MM.1S (cell line): ENCODE measurements at regions not wholly inside any gene's neighbourhood (a gene's known extent, or its start where the extent isn't known, plus 50 kb on each side); places are given as distances from the start of the nearest gene placed in this dataset.

ENCODE experiments used
- DNase-seq: peaks from one replicate; pipeline ENCODE4 v3.0.0-alpha.2; 2015
- H2AFZ ChIP-seq: fragments of 300-600 bp; sonication (generic); 2 replicates; pipeline ENCODE4 v1.6.0; 2016; ENCODE audit warnings: antibody characterized with exemption, low read length
- H3F3A ChIP-seq: fragments of 300-600 bp; sonication (generic); 2 replicates; pipeline ENCODE4 v1.6.1; 2016; ENCODE audit warnings: mild to moderate bottlenecking, antibody characterized with exemption, low read length, moderate library complexity, mixed read lengths; ENCODE audit not compliant: insufficient read depth
- H3K27ac ChIP-seq: fragments of 300-600 bp; sonication (generic); 2 replicates; pipeline ENCODE4 v1.5.1; 2016; ENCODE audit warnings: mild to moderate bottlenecking, low read length
- H3K27me3 ChIP-seq: fragments of 300-600 bp; sonication (generic); replicated peaks from 2 replicates; pipeline ENCODE4 v1.6.0; 2016; ENCODE audit warnings: low read length; ENCODE audit not compliant: insufficient read depth
- H3K36me3 ChIP-seq: fragments of 300-600 bp; sonication (generic); replicated peaks from 2 replicates; pipeline ENCODE4 v1.6.1; 2016; ENCODE audit warnings: mild to moderate bottlenecking, low read length, mixed read lengths; ENCODE audit not compliant: insufficient read depth
- H3K4me1 ChIP-seq: fragments of 300-600 bp; sonication (generic); 2 replicates; pipeline ENCODE4 v1.6.1; 2016; ENCODE audit warnings: low read length, mixed read lengths
- H3K4me2 ChIP-seq: fragments of 300-600 bp; sonication (generic); 2 replicates; pipeline ENCODE4 v1.6.0; 2016; ENCODE audit warnings: low read depth, low read length
- H3K4me3 ChIP-seq: fragments of 300-600 bp; sonication (generic); 2 replicates; pipeline ENCODE4 v1.5.1; 2016; ENCODE audit warnings: low read length, mixed read lengths
- H3K79me2 ChIP-seq: fragments of 300-600 bp; sonication (generic); 2 replicates; pipeline ENCODE4 v1.6.1; 2016; ENCODE audit warnings: mixed run types, low read length, mixed read lengths
- H3K9ac ChIP-seq: fragments of 300-600 bp; sonication (generic); 2 replicates; pipeline ENCODE4 v1.6.1; 2016; ENCODE audit warnings: low read length, mixed read lengths
- H3K9me2 ChIP-seq: fragments of 300-600 bp; sonication (generic); replicated peaks from 2 replicates; pipeline ENCODE4 v1.6.1; 2016; ENCODE audit warnings: mild to moderate bottlenecking, low read length, mixed read lengths; ENCODE audit not compliant: insufficient read depth
- H3K9me3 ChIP-seq: fragments of 300-600 bp; sonication (generic); replicated peaks from 2 replicates; pipeline ENCODE4 v1.6.1; 2016; ENCODE audit warnings: mild to moderate bottlenecking, low read length, mixed read lengths; ENCODE audit not compliant: insufficient read depth
- H4K20me1 ChIP-seq: fragments of 300-600 bp; sonication (generic); 2 replicates; pipeline ENCODE4 v1.6.1; 2016; ENCODE audit warnings: mild to moderate bottlenecking, low read length, moderate library complexity, mixed read lengths; ENCODE audit not compliant: insufficient read depth
- EZH2 ChIP-seq: fragments of 300-600 bp; sonication (generic); optimal IDR thresholded peaks from 2 replicates; pipeline ENCODE3; 2017; ENCODE audit warnings: low read depth, mild to moderate bottlenecking, antibody characterized with exemption, low read length, mixed read lengths
- EZH2phosphoT487 ChIP-seq: fragments of 300-600 bp; sonication (generic); IDR thresholded peaks from 2 replicates; pipeline ENCODE4 v1.6.1; 2018; ENCODE audit warnings: antibody characterized with exemption, low read length
- TF ChIP-seq, protein P1 (sequence below): fragments of 300-600 bp; sonication (generic); IDR thresholded peaks from 2 replicates; pipeline ENCODE4 v1.5.1; 2016; ENCODE audit warnings: antibody characterized with exemption, low read length, mixed read lengths

DNA sequence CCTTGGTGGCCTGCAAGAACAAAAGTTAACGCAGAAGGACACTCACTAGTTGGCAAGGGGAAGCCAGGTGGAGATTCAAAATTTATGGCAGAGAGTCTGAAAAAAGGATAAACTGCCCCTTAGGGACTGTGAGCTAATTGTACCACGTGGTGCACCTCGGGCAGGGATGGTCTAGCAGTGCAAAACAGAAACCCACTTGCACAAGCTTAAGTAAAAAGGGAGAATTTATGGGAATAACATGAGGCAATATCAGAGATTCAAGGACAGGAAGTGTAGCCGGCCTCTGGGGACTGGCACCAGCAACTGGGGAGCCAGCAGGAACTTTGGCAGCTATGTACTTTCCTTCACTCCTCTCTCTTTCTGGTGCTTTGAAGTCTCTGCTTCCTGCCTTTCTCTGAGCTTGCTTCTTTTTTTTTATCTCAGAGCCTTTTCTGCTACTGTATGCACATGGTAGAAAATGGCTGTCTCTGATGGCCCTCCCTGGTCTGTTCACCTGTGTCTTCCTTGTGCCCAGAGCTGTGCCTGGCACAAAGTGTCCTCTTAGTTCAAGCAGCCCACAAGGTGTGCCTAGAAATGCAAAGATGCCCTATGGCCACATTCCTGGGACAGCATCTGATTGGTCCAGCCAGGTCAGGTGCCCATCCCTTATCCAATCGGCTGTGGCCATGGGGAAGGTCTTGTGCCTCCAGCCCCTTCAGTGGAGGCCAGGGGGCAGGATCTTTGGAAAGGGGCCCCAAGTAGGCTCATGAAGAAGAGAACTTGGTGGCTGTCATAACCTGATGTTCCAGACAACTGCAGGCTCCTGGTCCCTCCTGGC lies 114.8 kb upstream of the ATP6AP2 start:
- no peak for TF ChIP-seq EZH2
- TF ChIP-seq EZH2phosphoT487, result no peak
- TF ChIP-seq, protein P1, sequence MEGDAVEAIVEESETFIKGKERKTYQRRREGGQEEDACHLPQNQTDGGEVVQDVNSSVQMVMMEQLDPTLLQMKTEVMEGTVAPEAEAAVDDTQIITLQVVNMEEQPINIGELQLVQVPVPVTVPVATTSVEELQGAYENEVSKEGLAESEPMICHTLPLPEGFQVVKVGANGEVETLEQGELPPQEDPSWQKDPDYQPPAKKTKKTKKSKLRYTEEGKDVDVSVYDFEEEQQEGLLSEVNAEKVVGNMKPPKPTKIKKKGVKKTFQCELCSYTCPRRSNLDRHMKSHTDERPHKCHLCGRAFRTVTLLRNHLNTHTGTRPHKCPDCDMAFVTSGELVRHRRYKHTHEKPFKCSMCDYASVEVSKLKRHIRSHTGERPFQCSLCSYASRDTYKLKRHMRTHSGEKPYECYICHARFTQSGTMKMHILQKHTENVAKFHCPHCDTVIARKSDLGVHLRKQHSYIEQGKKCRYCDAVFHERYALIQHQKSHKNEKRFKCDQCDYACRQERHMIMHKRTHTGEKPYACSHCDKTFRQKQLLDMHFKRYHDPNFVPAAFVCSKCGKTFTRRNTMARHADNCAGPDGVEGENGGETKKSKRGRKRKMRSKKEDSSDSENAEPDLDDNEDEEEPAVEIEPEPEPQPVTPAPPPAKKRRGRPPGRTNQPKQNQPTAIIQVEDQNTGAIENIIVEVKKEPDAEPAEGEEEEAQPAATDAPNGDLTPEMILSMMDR, result no peak
- Histone ChIP-seq H3K27ac (no peak overlapping the region), H3K79me2 (no peaks in the 10 kb centered on the region)

DNA sequence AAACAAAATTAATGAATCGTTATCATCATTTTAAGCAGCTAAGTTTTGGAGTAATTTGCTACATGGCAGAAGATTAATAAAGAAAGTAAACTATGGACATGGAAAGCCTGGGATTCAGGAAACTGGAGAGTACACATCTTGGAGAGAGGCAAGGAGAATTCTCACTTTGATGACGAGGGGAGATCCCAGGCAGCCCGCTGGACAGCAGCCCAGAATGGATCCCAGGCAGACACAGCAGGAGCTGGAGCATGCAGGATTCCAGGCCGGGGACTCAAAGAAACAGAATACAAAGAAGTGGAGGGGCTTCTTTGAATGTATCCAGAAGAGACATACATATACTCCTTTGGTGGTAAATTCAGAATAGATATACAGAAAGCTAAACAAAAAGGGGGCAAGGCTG lies 118.0 kb upstream of the ATP6AP2 start:
- Histone ChIP-seq H2AFZ (no peak overlapping the region), H3K4me3 (no peak overlapping the region), H3K79me2 (no peaks in the 10 kb centered on the region), H3K36me3 (no peaks in the 10 kb centered on the region), H3K9me2 (no peaks in the 10 kb centered on the region), H3K9ac (no peak overlapping the region), H3K4me2 (no peak overlapping the region), H3K9me3 (no peaks in the 10 kb centered on the region), H3K27ac (no peak overlapping the region), H3F3A (no peaks in the 10 kb centered on the region), H3K4me1 (peaks cover 10% of the 10 kb centered on the region), H3K27me3 (no peaks in the 10 kb centered on the region), H4K20me1 (no peaks in the 10 kb centered on the region)
- TF ChIP-seq, protein P1, result no peak
- TF ChIP-seq EZH2phosphoT487, result no peak
- no peak for DNase-seq

More for the DNA sequence above, 114.8 kb upstream of the ATP6AP2 start:
- Histone ChIP-seq H2AFZ (no peak overlapping the region), H3K9me2 (no peaks in the 10 kb centered on the region), H3K4me1 (peaks cover 10% of the 10 kb centered on the region; the same call in 1 of the 2 replicates), H3K4me3 (no peak overlapping the region), H3K9me3 (no peaks in the 10 kb centered on the region), H3K36me3 (no peaks in the 10 kb centered on the region), H3K4me2 (no peak overlapping the region), H3K9ac (no peak overlapping the region), H3K27me3 (no peaks in the 10 kb centered on the region), H3F3A (no peaks in the 10 kb centered on the region), H4K20me1 (no peaks in the 10 kb centered on the region)
- DNase-seq, result no peak

DNA sequence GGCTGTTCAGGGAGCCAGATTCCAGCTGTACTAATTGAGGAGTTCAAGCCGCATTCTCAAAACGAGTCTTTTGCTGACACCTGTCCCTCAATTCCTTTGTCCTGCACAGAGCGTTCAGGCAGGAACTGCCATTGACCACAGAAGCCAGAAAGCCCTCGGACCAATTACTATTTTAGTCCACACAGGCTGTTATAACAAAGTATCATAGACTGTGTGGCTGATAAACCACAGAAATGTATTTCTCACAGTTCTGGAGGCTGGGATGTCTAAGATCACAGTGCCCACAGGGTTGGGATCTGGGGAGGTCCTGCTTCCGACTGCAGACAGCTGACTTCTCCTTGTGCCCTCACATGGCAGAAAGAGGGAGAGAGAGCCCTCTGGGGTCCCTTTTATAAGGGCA lies 119.8 kb upstream of the ATP6AP2 start:
- Histone ChIP-seq H3K36me3 (no peaks in the 10 kb centered on the region), H3K9me2 (no peaks in the 10 kb centered on the region), H3K9me3 (no peaks in the 10 kb centered on the region), H2AFZ (no peak overlapping the region), H3K27me3 (no peaks in the 10 kb centered on the region), H3K9ac (no peak overlapping the region), H3K4me3 (no peak overlapping the region), H3K4me1 (peaks cover 10% of the 10 kb centered on the region), H3K79me2 (no peaks in the 10 kb centered on the region), H4K20me1 (no peaks in the 10 kb centered on the region), H3K4me2 (peak overlapping the region; percentile 30; the same call in 1 of the 2 replicates), H3K27ac (no peak overlapping the region; the same call in 1 of the 2 replicates), H3F3A (no peaks in the 10 kb centered on the region)
- DNase-seq, result peak; percentile 48
- TF ChIP-seq EZH2phosphoT487 (no peak), EZH2 (no peak)
- TF ChIP-seq, protein P1, result no peak
